Stimulated activated CD4-positive, alpha-beta T cell treated with anti-CD3 and anti-CD28 coated beads, Interleukin-4, amount 100 ng/mL, for 48 hours (primary cell): ENCODE measurements at regions not wholly inside any gene's neighbourhood (a gene's known extent, or its start where the extent isn't known, plus 50 kb on each side); places are given as distances from the start of the nearest gene placed in this dataset.

ENCODE experiments used
- DNase-seq, 2 donors: peaks; one replicate each; pipeline ENCODE4 v3.0.0-alpha.2; 2020; ENCODE audit warnings: low read depth in 2 of 2

DNA sequence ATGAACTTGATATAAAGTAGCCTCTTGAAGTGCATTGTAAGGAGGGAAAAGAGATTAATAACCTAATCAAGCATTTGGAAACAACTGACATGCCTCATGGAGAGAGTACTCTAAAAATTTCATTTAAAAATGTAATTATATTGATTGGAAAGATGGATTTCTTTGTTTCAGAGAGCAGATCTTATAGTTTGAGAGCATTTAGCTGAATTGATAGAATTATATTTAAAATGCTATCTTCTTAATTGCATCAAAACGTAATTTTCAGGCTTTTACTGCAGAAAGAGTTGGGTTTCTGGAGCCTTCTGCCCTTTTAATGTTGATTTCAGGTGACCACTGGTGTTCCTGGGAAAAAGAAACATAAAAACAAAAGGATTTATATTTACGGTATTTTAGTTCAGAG lies 130.6 kb downstream of the EDN3 start:
- DNase-seq, result no peak

DNA sequence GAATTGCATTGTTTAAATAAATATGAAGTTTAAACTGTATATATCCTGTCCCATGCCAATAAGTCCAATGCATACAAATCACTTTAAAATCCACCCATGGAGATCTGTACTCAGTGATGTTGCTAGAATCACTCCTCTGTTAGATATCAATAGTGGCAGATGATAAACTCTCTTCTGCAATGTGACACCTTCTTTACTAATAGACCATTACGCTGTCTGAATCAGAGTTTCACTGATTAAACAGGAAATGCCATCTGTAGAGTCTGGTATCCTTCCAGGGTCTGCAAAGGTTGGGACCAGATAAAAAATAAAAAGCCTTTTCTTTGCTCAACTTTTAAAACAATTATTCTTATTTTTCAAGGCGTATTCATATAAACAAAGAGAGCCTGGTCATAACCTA lies 134.5 kb downstream of the EDN3 start:
- no peak for DNase-seq

DNA sequence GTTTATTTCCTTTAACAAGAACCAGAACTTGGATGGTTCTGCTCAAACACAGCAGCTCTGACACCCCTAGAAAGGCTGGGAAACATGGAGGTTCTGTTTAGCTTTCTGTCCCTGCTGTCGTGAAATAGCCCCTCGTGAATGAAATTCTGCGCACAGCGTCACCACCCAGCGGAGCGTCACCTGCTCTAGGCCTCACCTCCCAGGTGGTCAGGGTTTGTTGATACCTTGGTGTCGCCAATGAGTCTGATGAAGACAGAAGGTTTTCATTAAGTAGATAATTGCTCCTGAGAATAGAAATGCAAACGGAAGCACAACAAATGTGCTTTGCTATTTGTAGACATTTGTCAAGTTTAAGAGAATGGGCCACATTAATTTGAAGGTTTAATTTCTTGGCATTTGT lies 135.1 kb downstream of the EDN3 start:
- no peak for DNase-seq

DNA sequence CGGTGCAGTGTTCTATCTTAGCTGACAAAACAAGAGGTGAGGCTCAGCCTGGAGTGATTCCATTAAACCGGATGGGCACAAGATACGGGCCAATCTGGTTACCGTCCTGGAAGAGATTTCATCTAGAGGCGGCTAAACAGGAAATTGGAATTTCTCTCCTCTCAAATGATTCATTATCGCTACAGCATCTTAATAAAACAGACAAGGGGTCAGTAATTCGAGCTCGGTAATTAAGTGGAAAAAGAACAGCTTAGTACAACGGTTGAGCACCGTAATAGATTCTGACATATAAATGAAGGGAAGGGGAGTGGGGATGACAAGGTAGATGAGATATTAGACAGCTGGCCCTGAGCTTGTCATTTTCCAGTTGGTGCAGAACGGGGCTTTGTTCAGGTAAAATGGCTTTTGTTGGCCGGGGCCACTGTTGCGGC lies 137.2 kb downstream of the EDN3 start:
- DNase-seq, result no peak

DNA sequence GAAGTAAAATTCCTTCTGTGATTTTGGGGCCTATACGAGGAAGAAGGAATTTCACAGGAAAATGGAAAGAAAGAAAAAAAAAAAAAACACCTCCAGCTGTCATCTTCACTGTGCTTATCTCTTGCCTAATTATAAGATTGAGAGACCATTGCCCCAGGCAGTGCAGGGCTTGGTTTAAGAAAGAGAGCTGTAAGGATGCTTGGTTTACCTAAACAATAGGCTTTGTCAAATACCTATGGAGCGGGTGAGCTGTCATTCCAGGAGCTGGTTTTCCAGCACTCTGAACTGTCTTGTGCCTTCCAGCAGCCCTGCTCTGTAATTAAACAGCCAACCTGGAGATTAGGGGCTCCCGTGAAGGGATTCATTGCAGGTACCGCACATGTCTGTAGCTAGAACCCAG lies 137.8 kb downstream of the EDN3 start:
- no peak for DNase-seq

DNA sequence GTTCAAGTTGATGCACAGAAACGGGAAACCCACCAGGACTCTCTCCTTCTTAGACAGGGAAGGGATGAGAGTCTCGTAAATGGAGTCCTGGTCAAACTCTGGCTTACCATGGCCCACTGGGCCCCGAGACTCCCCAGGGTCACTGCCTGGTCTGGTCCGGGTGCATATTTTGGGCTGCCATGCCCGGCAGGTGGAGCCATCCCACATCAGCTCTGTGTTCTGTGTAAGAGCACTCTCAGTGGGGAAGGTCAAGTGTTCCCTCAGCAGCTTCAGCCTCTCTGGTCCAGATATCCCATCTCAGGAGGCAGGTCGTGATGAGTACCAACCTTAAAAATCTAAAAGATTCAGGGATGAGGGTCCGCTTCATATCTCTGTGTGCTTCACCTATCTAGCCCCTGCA lies 138.8 kb downstream of the EDN3 start:
- DNase-seq, result no peak

DNA sequence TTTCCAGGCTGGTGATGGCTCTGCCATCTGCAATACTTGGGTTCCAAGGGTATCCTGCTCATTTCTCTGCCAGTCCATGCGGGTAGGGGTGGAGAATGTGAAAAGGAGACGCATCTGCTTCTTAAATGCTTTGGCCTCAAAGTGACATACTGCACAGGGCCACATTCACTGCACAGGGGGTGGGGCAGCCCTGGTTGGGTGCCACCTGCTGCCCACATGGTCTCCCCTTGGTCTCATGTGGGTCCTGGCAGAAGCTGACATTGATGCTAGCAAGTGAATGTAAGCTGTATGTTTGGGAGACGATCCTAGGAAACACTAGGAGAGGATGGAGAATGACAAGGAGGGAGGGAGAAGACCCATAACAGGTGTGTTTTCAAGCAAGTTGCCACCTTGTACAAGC lies 140.9 kb downstream of the EDN3 start:
- no peak for DNase-seq

DNA sequence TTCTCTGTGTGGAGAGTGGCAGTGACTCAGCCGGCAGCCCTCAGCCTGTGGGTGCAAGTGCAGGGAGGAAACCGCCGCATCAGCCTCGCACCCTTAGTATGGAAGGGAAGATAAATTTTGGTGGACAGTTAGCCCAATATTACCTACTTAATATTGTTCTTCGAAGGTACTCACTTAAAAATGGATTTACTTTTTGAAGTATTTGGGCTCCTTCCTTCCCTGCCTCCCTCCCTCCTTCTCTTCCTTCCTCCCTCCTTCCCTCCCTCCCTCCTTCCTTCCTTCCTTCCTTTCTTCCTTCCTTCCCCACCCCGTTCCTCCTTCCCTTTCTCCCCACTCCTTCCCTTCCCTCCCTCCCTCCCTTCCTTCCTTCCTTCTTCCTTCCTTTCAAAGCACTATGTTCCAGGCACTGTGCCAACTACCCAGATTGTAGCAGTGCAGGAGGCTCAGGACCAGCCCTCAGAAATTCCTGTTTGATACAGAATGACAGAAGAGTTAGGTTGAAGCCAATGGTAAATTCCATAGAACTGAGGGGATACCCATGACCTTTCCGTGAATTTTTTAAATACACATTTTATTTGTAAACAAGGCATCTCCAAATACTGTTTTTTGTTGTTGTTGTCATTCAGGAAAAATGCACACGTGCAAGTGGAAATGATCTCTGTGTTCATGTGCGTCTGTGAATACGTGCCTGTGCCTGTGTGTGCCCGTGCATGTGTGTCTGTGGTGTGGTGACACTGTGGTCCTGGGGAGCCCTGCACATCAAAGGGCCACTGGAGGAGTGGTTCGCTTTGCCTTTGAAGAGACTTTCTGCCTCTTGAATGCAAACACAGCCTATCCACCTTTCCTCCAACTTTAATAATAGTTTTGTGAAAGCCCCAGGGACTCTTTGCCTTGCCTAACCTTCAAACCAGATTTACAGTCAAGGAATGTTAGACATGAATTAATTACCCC lies 141.7 kb downstream of the EDN3 start:
- DNase-seq, result no peak

DNA sequence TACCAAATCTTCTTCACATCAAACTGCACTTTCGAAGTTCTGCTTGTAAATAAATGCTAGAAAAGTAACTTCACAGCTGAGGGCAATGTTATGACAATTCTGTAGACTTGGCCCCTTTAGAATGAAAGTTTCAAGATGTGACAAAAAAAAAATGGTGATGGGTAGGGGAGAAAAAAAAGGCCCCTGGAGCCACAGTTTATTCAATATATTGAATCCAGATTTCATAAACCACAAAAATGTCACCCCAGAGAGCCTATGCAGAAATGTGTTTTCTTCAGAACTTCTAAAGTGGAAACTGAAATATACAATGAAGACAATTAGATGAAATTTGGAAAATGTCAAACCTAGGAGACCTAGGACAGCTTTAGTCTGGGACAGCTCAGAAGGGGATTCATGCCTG lies 143.1 kb downstream of the EDN3 start:
- no peak for DNase-seq

DNA sequence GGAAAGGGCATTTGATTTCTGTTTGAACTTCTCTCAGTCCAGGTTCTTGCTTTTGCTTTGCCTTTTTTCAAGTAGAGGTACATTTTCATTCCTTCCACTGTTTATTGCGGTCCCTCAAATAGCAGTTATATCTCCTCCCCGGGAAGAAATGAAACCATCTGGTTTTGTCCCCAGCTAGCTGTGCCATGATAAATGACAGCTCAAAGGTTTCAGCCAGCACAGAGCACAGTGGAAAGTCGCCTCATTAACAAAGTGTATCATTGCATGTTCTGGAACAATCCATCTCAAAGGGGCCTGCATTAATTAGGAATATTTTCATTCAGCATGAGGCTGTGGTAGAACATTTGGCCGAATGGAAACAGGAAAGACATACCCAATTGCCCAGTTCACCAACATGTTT lies 146.0 kb downstream of the EDN3 start:
- DNase-seq, result no peak

DNA sequence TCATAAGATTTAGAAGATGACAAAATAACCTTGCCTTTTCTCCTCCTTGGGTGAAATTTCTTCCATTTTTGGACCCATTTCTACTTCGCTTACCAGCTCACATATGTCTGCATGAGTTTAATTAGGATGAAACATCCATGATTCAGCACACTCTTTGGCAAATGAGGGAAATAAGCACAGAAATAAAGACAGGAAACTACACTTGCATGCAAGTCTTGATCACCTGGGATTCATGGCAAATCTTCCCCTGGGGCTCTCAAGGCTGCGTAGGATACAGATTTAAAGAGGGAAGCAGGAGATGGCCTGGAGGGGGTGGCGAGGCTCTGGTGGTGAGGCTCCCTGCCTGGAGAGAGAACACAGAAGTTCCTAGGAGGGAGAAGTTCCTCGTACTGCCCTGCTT lies 147.8 kb downstream of the EDN3 start:
- DNase-seq, result no peak

DNA sequence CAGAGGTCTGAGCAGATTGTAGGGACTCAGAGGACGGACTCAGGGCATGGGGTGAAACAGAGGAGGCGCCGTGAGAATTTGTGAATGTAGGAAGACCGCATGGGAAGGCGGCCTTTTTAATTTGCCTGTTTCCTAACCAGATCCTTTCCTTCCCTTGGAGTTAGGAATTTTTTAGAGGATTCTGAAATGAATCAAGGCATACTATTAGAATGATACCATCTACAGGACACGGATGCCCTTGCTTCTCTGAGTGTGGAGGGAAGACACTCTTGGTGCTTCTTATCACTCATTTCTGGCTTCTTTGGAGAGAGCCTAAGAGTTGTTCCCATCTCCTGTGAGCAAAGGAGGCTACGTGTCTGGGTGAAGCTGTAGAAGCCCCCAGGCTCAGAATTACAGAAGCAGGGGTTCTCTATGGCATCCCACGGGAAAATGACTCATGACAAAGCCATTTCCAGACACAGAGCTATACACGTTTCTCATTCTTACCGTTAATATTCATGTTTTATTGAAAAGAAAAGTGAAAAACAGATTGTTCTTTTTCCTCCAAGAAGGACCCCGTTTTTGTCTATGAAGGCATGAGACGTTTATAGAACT lies 148.5 kb downstream of the EDN3 start:
- no peak for DNase-seq

DNA sequence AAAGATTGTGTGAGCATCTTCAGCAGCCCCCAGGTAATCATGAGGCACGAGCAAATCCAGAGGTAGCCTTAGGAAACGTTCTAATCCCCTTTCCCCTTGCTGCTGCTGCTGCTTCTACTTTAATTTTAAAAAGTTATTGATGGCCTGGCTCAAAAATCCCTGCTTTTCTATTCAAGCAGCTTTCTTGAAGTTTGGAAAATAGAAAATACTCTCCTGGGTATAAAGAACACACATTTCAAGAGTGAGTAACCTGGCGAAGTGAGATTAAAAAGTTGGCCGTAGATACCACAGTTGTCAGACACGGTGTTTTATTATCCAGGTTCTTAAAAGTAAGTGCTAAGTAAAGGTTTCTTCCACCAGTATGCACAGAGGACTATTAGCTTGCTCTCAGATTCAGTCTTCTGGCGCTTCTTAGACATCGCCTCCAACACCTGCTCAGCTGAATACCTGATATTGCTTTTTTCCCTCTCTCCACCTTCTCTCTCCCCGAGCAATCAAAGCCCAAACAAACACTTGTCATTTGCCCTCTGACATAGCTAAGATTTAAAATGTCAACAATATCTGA lies 150.7 kb downstream of the EDN3 start:
- DNase-seq, result no peak

DNA sequence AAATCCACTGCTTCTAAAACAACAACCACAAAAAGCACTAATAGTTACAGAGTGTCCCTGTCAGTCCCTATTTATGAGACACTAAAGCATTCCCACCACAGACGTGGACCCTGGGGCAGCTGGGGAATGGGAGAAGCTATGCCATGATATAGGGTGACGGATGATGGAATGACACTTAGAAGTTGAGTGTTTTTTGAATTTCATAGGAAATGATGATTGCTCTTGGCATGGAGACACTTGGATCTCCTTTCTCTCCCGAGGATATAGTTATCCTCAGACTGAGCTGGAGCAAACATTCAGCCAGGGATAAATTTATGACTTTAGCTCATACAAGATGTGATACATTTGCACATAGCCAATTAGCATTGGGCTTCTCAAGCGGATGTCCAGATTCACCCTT lies 151.2 kb downstream of the EDN3 start:
- DNase-seq, result no peak

DNA sequence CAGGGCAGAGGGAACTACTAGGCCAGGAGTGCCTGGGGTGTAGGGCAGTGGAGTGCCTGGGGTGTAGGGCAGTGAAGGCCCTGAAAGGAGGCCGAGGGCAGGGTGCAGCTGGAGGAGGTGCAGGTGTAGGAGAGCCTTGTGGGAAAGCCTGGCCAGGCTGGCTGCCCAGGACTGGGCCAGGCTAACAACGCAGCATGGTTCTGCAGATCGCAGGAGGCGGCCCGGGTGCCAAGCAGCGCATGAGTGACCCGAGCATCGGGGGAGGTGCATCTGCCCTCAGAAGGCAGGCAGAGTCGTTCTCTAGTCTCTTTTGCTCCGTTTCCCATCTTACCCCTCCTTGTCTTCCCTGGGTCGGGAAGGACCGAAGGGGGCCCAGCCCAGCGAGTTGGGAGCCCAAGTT lies 151.5 kb upstream of the PHACTR3 start:
- no peak for DNase-seq

DNA sequence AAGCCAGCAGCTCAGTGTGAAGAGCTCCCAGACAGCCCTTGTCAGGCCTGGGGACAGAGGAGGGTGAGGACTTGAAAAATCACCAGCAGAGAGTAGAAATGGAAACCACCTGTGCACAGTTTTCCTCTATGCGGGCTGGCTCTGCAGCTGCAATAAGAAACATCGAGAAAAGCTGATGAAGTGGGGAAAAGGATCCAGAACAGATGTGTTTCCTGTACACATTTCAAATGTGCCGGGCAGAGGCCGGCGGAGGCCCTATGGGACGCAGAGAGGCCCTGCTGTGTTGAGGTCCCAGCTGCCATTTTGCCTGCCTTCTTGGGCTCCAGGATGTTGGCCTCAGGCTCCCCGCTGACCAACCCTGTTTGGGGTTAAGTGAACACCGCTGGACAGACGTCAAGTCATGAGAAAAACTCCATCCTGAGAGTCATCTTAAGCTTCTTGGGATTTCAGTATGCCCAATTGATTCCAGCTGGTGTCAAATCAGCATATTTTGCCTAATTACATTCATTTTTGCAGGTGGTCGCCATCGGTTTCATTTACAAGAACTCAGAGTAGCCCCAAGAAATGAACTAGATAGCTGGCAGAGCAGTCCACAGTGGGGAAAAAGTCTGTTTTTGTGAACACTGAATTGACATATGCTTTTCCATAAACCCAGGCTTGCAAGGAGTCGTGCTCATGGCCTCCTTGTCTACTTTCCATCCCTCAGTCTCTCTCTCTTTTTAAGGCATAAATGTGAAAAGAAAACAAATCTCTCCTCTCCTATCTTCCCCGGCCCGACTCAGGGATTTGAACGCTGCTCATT lies 150.4 kb upstream of the PHACTR3 start:
- no peak for DNase-seq

DNA sequence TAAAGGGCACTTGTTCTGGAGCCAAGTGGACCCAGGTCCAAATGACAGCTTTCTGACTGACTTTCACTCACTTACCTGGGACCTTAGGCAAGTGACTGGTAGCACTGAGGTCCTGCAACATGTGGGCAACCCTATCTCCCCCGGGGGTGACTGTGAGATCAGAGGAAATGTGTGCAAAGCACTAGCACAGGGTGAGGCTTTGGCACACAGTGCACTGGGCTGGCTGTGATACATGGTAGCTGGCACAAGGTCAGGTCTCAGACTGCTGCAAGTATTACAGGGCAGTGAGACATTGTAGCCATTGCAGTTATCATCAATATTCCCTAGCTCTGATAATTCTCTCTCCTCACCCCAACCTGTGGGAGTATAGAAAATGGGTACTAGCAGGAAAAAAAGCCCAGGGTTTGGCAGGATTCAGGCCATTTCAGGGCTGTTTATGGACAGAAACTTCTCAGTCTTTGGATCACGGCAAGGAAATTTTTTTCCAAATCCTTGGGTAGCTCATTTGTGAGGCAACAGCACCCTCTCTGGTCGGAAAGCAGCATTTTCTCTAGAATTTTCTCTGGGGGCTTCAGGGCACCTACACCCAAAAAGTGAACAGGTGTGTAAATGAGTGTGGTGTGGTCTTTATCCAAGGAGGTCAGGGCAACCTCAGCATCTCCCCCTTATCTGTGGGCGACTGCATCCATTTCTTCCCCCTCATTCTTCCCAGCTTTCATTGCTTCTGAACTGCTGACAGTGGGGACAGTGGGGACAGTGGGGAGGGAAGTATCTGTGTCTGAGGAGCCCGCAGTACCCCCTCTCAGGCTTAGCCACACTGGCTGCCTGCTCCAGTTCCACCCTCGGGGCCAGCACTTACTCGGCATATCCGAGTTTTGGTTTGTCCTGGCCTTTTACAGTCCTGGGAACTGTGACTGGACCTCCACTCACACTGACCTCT lies 148.7 kb upstream of the PHACTR3 start:
- DNase-seq, result no peak

DNA sequence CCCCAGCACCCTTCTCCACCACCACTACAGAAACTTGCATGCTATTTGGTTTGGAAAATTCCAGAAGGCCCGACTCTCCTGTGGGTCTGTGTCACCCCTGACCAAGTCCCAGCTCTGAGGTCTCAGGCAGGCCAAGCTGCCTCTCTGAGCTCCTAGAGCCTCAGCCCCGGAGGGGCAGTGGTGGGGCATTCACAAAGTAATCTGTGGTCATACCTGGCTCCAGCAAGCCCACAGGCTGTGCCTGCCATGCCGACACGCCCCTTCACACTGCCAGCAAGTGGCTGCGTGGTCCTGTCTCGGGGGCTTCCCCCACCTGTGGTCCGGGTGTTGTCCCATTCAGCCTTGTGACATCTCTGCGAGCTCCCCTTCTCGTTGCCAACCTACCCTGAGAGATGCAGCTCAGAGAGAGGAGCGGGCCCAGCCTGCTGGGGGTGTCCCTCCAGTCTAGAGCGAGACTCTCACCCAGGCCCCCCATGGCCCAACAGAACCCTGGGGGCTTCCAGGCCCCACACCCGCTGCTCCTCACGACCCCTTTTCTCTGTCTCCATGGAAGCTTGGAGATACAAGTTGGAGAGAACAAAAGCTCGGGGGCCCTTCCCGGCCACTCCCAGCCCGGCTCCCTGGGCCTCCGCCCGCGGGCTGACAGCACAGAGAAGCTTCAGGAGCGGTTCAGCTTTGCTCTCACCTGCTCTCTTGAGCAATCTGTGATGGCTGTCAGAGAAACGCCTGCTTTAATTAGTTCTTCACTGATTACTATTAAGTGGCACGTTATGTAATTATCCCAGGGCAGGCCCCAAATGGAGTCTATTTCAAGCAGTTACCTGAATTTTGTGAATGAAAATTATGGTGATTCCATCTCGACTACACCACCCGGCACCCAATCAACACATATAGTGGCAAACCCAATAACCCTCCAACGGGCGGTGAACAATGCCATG lies 147.7 kb upstream of the PHACTR3 start:
- no peak for DNase-seq

DNA sequence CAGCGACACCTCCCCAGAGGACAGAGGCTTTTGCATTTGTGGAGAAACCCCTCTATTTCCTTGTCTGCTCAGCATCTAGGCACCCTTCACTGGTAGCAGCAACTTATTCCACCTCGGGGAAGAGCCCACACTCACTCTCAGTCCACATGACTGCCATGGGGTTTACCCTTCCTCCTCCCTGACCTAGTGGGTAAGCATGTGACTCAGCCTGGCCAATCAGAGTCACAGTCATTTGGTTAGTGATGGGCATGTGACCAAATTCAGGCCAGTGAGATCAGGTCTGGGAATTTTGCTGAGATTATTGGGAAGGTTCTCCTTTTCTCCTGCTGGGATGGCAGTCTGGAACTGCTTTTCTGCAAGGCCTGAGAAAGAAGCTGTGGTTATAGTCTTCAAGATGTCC lies 145.7 kb upstream of the PHACTR3 start:
- no peak for DNase-seq

DNA sequence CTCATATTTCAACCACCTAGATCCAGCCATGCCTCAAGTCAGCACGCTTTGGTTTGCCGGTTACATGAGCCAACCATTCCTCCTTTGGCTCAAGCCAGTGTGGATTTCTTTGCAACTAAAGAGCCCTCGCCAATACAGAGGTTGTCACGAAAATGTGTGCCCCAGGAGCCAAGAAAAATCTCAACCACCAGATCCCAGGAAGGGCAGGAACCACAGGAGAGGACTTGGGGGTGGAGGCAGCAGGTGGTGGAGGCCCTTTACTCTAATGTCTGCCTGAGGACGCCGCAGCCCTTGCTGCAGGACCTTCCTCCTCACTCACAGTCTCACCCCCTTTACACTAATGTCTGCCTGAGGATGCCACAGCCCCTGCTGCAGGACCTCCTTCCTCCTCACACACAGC lies 144.8 kb upstream of the PHACTR3 start:
- no peak for DNase-seq
